ENCODE measurements at regions not wholly inside any gene's neighbourhood (a gene's known extent, or its start where the extent isn't known, plus 50 kb on each side); places are given as distances from the start of the nearest gene placed in this dataset.

- TF ChIP-seq YY1 (IDR thresholded peaks at IDR 0.05; ENCODE audit: low read depth) (no peak), TAF1 (IDR thresholded peaks at IDR 0.05; ENCODE audit: low read depth) (no peak), REST (IDR thresholded peaks at IDR 0.05; ENCODE audit: low read depth) (no peak), TCF12 (IDR thresholded peaks at IDR 0.05; ENCODE audit: low read depth) (no peak), EP300 (IDR thresholded peaks at IDR 0.05; ENCODE audit: borderline replicate concordance) (no peak), CREB1 (IDR thresholded peaks at IDR 0.05; ENCODE audit: low read depth) (no peak), EGR1 (IDR thresholded peaks at IDR 0.05) (no peak), CEBPB (IDR thresholded peaks at IDR 0.05) (no peak)
- TF ChIP-seq, protein P1, sequence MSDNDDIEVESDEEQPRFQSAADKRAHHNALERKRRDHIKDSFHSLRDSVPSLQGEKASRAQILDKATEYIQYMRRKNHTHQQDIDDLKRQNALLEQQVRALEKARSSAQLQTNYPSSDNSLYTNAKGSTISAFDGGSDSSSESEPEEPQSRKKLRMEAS (IDR thresholded peaks at IDR 0.05), result no peak
- TF ChIP-seq, protein P2, sequence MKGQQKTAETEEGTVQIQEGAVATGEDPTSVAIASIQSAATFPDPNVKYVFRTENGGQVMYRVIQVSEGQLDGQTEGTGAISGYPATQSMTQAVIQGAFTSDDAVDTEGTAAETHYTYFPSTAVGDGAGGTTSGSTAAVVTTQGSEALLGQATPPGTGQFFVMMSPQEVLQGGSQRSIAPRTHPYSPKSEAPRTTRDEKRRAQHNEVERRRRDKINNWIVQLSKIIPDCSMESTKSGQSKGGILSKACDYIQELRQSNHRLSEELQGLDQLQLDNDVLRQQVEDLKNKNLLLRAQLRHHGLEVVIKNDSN (IDR thresholded peaks at IDR 0.05), result no peak
These were observed 76.1 kb downstream of the SIPA1L2 start for GRCh38 chr1:232553809-232554208.
